ENCODE measurements at regions not wholly inside any gene's neighbourhood (a gene's known extent, or its start where the extent isn't known, plus 50 kb on each side); places are given as distances from the start of the nearest gene placed in this dataset.

GRCh38 chr1:98253145-98253544 is 332.3 kb upstream of the DPYD start:
- no peak for TF ChIP-seq POLR2A (IDR thresholded peaks at IDR 0.05)
- no peak for TF ChIP-seq CTCF (IDR thresholded peaks at IDR 0.05)
- TF ChIP-seq EP300 (IDR thresholded peaks at IDR 0.05) = no peak
